HPDE6-E6E7 (cell line): ENCODE measurements at regions not wholly inside any gene's neighbourhood (a gene's known extent, or its start where the extent isn't known, plus 50 kb on each side); places are given as distances from the start of the nearest gene placed in this dataset.
A peak's percentile ranks its signal among the peaks of the same experiment; 100 is the strongest.

Experiments used
- DNase-seq: peaks from one replicate; pipeline ENCODE4 v3.0.0; 2011; ENCODE audit warnings: missing footprints; ENCODE audit errors: extremely low spot score

GRCh38 chr1:222040955-222041354 is 299.1 kb upstream of the DUSP10 start:
- DNase-seq: no peak

- no peak for DNase-seq
Measured at GRCh38 chr1:222040121-222040805, 298.4 kb upstream of the DUSP10 start.

GRCh38 chr1:222038971-222039370 is 297.1 kb upstream of the DUSP10 start:
- DNase-seq: no peak

GRCh38 chr1:222037720-222038119 is 295.8 kb upstream of the DUSP10 start:
- DNase-seq: no peak

- DNase-seq: no peak
Measured at GRCh38 chr1:222034790-222035189, 292.9 kb upstream of the DUSP10 start.

GRCh38 chr1:222033450-222033849 is 291.6 kb upstream of the DUSP10 start:
- no peak for DNase-seq

GRCh38 chr1:222031318-222031717 is 289.4 kb upstream of the DUSP10 start:
- DNase-seq: no peak

- no peak for DNase-seq
Measured at GRCh38 chr1:222028676-222029075, 286.8 kb upstream of the DUSP10 start.

GRCh38 chr1:222028116-222028515 is 286.2 kb upstream of the DUSP10 start:
- DNase-seq: no peak

- DNase-seq: no peak
Measured at GRCh38 chr1:222026280-222026679, 284.4 kb upstream of the DUSP10 start.

GRCh38 chr1:222023025-222023424 is 281.1 kb upstream of the DUSP10 start:
- no peak for DNase-seq

- no peak for DNase-seq
Measured at GRCh38 chr1:222021129-222021528, 279.2 kb upstream of the DUSP10 start.

- DNase-seq: no peak
Measured at GRCh38 chr1:222020553-222020952, 278.7 kb upstream of the DUSP10 start.

GRCh38 chr1:222019029-222019428 is 277.1 kb upstream of the DUSP10 start:
- no peak for DNase-seq

- no peak for DNase-seq
Measured at GRCh38 chr1:222018041-222018440, 276.2 kb upstream of the DUSP10 start.

GRCh38 chr1:222015686-222016085 is 273.8 kb upstream of the DUSP10 start:
- no peak for DNase-seq

GRCh38 chr1:222014001-222014400 is 272.1 kb upstream of the DUSP10 start:
- no peak for DNase-seq

GRCh38 chr1:222012816-222013215 is 270.9 kb upstream of the DUSP10 start:
- DNase-seq: no peak

GRCh38 chr1:222010306-222010705 is 268.4 kb upstream of the DUSP10 start:
- no peak for DNase-seq

GRCh38 chr1:222009105-222009730 is 267.3 kb upstream of the DUSP10 start:
- peak; percentile 39 for DNase-seq

- no peak for DNase-seq
Measured at GRCh38 chr1:222006715-222007114, 264.8 kb upstream of the DUSP10 start.

GRCh38 chr1:222004784-222005183 is 262.9 kb upstream of the DUSP10 start:
- no peak for DNase-seq

GRCh38 chr1:222004034-222004433 is 262.1 kb upstream of the DUSP10 start:
- DNase-seq: no peak

- no peak for DNase-seq
Measured at GRCh38 chr1:222002503-222002902, 260.6 kb upstream of the DUSP10 start.
